Stimulated activated naive CD4-positive, alpha-beta T cell (primary cell): ENCODE measurements at regions not wholly inside any gene's neighbourhood (a gene's known extent, or its start where the extent isn't known, plus 50 kb on each side); places are given as distances from the start of the nearest gene placed in this dataset.
A peak's percentile ranks its signal among the peaks of the same experiment; 100 is the strongest.
"Not testable (repeated sequence)": the region's sequence is repeated elsewhere in the genome, so short reads cannot be mapped to it uniquely, and the experiment has no call there.

Source experiments
- DNase-seq, 6 experiments: peaks; one replicate each; lab custom pipeline; 2025; lab: John Stamatoyannopoulos, UW

GRCh38 chrX:80508083-80508482, 87.8 kb downstream of the TENT5D start:
- DNase-seq, result not testable (repeated sequence)

GRCh38 chrX:80511969-80512760, 91.9 kb downstream of the TENT5D start:
- DNase-seq, result no peak

- DNase-seq, result no peak
Observed at GRCh38 chrX:80512924-80513323, 92.7 kb downstream of the TENT5D start.

GRCh38 chrX:80513625-80514024, 93.4 kb downstream of the TENT5D start:
- DNase-seq, result no peak

- no peak for DNase-seq
Observed at GRCh38 chrX:80537096-80537495, 116.8 kb downstream of the TENT5D start.

- DNase-seq, result no peak
Observed at GRCh38 chrX:80550722-80551121, 130.5 kb downstream of the TENT5D start.

- no peak for DNase-seq
Observed at GRCh38 chrX:80556148-80556547, 135.9 kb downstream of the TENT5D start.

- DNase-seq, result no peak
Observed at GRCh38 chrX:80572636-80573035, 152.4 kb downstream of the TENT5D start.

GRCh38 chrX:80573275-80573674, 153.0 kb downstream of the TENT5D start:
- no peak for DNase-seq

- not testable (repeated sequence) for DNase-seq
Observed at GRCh38 chrX:80574486-80575086, 154.3 kb downstream of the TENT5D start.

- DNase-seq, result no peak
Observed at GRCh38 chrX:80576267-80576666, 156.0 kb downstream of the TENT5D start.

- DNase-seq, result no peak
Observed at GRCh38 chrX:80576806-80577533, 156.7 kb downstream of the TENT5D start.

- peak in 2 of 6 experiments; percentile 2 to 8 for DNase-seq
Observed at GRCh38 chrX:80578517-80579105, 158.4 kb downstream of the TENT5D start.

- DNase-seq, result not testable (repeated sequence)
Observed at GRCh38 chrX:80590992-80591391, 170.7 kb downstream of the TENT5D start.

- DNase-seq, result no peak
Observed at GRCh38 chrX:80602036-80602860, 182.0 kb downstream of the TENT5D start.
